GM18505 (cell line): ENCODE measurements at regions not wholly inside any gene's neighbourhood (a gene's known extent, or its start where the extent isn't known, plus 50 kb on each side); places are given as distances from the start of the nearest gene placed in this dataset.

Experiments
- ATAC-seq: cut with Tn5 transposase; IDR thresholded peaks from one replicate; pipeline ENCODE4 v1.9.1; 2021; ENCODE audit not compliant: unreplicated experiment
- POLR2A ChIP-seq: IDR thresholded peaks from 4 replicates; pipeline ENCODE4 v1.6.1; 2011; ENCODE audit warnings: borderline replicate concordance; ENCODE audit not compliant: insufficient read depth, insufficient read length; ENCODE audit errors: extremely low read depth

GRCh38 chr2:120473522-120474271 is 127.8 kb downstream of the INHBB start:
- ATAC-seq = no peak
- no peak for TF ChIP-seq POLR2A

DNA sequence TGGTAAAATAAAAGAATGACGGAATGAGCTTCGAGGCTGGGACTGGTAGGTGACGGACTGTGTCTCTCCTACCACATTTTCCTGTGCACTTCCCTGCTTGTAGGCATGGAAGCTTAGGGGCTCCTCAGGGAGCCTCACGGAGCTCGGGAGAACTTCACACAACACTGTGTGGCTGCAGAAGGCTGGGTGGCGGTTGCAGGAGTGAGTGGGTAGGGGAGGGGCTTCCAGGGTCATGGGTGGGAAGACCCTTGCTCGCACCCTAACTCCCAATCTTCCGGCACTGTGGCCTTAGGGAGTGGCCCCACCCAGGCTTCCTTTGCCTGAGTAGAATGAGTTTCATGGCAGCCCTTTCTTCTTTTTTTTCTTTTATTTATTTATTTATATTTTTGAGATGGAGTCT is 128.6 kb downstream of the INHBB start:
- no peak for TF ChIP-seq POLR2A
- no peak for ATAC-seq

- ATAC-seq = no peak
- TF ChIP-seq POLR2A = no peak
Measured at GRCh38 chr2:120476141-120476540, 130.2 kb downstream of the INHBB start.

DNA sequence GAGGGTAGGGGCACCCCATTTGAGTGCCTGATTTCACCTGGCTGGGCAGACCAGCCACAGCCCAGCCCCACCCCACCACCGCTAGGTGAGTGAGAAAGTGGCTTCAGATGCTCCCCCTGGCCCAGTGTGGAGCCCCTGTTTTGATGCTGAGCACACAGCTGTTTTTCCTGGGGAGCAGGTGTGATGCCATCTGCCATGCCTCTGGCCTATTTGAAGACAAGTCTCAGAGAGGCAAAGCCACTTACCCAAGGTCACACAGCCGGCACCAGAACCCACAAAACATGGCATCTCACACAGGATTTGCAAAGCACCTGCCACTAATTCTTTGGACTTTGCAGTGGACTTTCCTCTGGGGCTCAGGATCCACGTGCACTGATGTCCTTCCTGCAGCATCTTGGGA is 131.3 kb downstream of the INHBB start:
- TF ChIP-seq POLR2A = no peak
- ATAC-seq = no peak

- ATAC-seq = no peak
- TF ChIP-seq POLR2A = no peak
Measured at GRCh38 chr2:120477831-120478481, 132.0 kb downstream of the INHBB start.

DNA sequence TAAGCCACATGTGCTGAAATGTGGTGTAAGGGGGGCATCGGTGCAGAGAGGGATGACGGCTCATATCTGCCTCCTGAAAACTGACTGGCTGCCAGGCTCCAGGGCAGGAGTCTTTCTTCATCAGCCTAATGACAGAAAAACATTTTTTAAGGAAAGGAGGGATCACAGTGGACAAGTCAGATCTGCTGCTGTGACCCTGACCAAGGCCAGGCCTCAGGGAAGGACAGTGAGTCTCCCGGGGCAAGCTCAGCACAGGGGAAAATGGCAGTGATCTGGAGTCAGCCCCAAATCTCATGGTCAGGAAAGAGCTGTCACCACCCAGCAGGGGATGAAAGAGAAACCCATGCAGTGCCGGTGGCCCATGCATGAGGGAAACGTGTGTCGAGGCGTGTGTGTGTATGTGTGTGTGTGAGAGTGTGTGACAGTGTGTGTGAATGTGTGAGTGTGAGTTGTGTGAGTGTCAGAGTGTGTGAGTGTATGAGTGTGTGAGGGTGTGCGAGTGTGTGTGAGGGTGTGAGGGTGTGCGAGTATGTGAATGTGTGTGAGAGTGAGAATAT is 134.5 kb downstream of the INHBB start:
- no peak for TF ChIP-seq POLR2A
- no peak for ATAC-seq

- TF ChIP-seq POLR2A = no peak
- ATAC-seq = no peak
Measured at GRCh38 chr2:120480903-120481445, 135.0 kb downstream of the INHBB start.

DNA sequence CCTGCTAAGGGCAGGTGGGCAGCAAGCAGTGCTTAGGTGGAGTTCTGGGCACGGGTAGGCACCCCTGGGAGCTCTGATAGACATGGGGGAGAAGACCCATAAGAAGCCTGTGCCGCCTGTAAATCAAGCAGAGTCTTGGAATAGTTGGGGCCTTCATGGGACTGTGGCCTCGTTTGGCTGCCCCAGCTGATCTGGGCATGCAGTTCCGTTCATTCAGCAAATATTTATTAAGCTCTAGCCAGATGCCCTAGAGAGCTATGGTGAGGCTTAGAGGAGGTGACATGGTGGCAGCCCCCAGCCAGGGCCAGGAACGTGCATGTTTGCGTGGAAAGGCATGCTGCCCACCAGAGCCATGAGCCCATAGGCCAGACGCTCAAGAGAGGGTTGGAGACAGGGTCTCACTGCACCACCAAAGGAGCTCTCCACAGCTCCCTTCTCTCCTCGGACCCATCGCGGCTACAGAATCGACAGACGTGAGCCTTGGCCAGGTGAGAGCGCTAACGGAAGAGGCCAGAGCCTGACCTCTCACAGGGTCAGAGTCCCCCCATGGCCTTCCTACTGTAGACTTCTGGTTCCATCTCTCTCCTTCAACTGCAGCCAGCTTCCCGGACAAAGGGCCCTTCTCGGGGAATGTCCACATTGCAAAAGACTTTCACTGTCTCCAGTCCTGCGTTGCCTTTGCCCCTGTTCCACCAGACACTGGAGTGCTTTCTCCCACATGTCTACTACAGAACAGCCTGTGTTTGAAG is 135.7 kb downstream of the INHBB start:
- ATAC-seq = no peak
- TF ChIP-seq POLR2A = no peak

DNA sequence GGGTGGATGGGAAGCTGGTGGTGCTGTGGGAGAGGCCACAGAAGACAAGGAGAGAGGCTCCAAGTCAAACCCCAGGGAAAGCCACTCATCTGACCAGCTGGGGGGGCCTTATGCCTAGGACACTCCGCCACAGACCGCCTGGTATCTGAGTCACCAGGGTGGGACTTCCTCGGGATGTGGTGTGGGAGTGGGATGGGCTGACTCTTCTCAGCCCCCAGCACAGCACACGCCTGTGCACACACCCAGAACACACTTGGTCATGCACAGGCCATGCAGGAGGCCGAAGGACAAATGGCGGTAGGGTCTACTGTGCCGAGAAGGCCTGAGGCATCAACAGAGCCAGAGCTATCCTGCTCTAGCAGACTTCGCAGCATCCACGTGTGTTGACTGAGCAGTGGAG is 136.4 kb downstream of the INHBB start:
- no peak for TF ChIP-seq POLR2A
- no peak for ATAC-seq

GRCh38 chr2:120483355-120483754 is 137.4 kb downstream of the INHBB start:
- no peak for TF ChIP-seq POLR2A

GRCh38 chr2:120485096-120485495 is 139.2 kb downstream of the INHBB start:
- ATAC-seq = no peak
- no peak for TF ChIP-seq POLR2A

More at GRCh38 chr2:120483355-120483754, 137.4 kb downstream of the INHBB start:
- ATAC-seq = no peak

DNA sequence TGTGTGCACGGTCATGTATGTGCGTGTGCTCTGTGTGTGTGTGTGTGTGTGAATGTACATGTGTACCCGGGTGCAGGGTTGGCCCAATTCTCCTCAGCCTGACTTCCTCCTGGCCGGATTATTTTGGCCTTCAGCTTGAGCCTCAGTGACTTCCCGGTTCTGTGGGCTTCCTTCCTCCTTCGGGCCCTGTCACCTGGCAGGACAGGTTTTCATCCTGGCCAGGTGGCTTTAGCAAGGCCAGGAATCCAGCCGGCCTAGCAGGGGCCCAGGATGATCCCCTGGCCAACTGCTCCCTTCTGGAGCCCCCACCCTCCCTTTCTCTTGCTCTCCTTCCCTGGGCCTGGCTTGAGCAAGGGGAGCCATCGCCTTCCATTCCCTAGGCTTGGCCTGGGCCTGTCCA is 140.5 kb downstream of the INHBB start:
- no peak for TF ChIP-seq POLR2A
- ATAC-seq = no peak

DNA sequence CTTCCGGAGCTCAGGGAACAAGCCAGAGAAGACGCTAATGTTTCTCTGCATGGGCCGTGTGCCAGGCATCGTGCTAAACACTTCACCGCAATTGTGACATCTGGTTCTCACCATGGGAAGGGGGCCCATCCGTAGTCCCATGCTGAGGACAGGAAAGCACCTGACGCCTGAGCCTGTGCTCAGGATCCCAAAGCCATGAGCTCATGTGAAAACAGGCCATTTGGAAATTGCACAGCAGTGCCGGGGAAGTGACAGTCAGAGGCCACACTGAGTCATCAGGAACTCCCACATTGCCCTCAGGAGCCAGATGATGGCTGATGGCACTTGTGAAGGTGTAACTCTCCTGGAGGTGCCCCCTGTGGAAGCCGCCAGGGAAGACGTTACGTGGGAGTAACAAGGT is 141.0 kb downstream of the INHBB start:
- no peak for TF ChIP-seq POLR2A

More for the DNA sequence above, 141.0 kb downstream of the INHBB start:
- ATAC-seq = no peak
